GM13977 (cell line): ENCODE measurements at regions not wholly inside any gene's neighbourhood (a gene's known extent, or its start where the extent isn't known, plus 50 kb on each side); places are given as distances from the start of the nearest gene placed in this dataset.

Experiments used
- DNase-seq: peaks from one replicate; pipeline ENCODE4 v3.0.0; 2012; ENCODE audit warnings: low spot score
- in situ Hi-C: fragments of 300-500 bp; cut with MboI; formaldehyde crosslinking; loops from one replicate; pipeline ENCODE4 v1.12.0; 2022; ENCODE audit warnings: low sequenced_read_pairs, low pct_unique_long_range_greater_than_20kb, mixed read lengths, inconsistent platforms; ENCODE audit not compliant: unreplicated experiment
- TF ChIP-seq, protein P1 (sequence below): IDR thresholded peaks from 2 replicates; pipeline ENCODE4 v1.5.1; 2012; ENCODE audit warnings: mild to moderate bottlenecking, control low read depth; ENCODE audit not compliant: insufficient read depth; ENCODE audit errors: extremely low read depth, missing control alignments

DNA sequence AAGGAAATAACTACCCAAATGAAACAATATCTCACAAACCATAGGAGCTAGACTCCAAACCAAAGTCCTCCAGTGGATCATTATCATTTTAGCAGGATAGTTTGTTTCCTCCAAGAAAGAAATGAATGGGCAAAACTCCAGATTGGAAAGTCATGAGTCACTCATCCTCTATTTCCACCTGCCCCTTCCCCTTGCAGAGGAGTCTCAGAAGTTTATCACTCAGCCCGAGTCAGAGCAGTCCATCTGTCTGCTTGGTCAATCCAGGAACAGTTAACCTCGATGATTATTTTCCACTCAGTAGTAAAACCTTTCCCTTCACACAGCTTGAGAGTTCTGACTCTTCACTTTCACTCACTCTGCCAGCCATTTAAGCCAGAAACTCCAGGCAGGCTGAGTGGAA lies 462.2 kb downstream of the BCL11A start:
- DNase-seq: no peak
- in situ Hi-C loops: no loop called here

DNA sequence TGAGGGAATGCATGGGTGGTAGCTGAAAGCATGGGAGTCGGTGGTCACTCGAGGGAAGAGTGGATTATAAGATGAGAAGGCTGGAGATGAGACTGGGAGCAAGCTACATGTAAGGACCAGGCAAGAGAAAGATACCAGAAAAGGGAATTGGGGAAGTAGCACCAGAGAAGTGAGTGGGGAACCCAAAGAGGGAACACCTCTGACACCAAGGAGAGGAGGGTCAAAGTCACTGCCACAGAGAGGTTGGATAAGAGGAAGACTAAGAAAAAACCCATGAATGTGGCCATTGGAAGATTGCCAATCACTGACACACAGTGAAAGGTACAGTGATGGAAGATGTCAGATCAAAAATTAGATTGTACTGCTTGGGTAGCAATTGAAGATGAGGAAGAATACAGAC lies 473.9 kb downstream of the BCL11A start:
- TF ChIP-seq, protein P1, sequence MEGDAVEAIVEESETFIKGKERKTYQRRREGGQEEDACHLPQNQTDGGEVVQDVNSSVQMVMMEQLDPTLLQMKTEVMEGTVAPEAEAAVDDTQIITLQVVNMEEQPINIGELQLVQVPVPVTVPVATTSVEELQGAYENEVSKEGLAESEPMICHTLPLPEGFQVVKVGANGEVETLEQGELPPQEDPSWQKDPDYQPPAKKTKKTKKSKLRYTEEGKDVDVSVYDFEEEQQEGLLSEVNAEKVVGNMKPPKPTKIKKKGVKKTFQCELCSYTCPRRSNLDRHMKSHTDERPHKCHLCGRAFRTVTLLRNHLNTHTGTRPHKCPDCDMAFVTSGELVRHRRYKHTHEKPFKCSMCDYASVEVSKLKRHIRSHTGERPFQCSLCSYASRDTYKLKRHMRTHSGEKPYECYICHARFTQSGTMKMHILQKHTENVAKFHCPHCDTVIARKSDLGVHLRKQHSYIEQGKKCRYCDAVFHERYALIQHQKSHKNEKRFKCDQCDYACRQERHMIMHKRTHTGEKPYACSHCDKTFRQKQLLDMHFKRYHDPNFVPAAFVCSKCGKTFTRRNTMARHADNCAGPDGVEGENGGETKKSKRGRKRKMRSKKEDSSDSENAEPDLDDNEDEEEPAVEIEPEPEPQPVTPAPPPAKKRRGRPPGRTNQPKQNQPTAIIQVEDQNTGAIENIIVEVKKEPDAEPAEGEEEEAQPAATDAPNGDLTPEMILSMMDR: no peak
- DNase-seq: no peak
- in situ Hi-C loops: no loop called here

More for the DNA sequence above, 462.2 kb downstream of the BCL11A start:
- TF ChIP-seq, protein P1: no peak

DNA sequence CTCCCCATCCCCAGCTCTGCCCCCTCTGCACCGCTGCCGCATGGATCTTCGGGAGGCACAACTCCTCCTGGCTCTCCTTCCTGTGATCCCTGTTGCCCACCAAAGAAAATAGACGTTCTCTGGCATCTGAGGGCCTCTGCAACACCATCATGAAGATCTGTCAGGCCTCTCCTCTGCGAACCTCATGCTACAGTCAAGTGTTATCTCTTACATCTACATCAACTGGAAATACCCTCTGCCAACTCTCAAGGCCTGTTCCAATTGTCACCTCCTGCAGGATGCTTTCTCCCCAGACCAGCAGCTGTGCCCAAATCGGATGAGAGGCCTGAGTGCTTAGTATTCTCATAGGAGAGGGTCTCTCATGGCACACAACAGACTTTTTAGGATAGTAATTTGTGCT lies 478.4 kb downstream of the BCL11A start:
- in situ Hi-C loops: no loop called here
- TF ChIP-seq, protein P1: no peak
- no peak for DNase-seq

DNA sequence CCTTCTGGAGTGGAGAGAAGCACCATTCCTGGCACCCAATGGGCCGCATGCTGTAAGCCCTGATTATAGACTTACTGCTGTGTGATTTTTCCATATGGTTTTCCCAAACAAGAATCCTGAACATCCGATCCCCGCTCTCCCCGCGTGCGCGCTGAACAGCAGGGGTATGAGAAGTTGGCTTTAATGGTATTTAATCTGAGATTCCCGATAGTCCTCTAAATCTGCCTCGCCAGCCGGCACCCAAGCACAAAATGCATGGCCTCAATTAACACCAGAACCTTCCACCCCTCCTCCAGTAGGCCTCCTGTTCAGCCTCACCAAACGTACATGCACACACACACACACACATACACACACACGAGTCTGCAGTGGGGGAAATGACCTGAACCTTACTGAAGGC lies 480.3 kb downstream of the BCL11A start:
- TF ChIP-seq, protein P1: no peak
- DNase-seq: no peak
- in situ Hi-C loops: no loop called here

DNA sequence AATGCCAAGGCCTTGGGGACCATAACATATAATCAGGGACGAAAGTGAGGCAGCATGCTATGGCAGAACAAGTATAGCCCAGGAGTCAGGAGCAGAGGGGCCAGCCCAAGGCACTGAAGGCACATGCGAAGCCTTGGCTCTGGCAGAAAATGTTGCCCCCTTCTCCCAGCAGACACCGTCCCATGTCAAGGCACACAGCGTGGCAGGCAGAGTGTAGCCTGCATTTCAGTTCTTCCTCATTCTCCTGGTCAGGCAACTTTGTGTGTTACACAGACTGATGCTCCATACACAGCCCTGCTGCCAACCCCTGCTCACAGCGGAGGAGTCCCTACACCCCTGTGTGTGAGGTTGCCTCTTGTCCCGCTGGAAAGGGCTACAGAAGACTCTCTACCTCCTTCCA lies 480.8 kb downstream of the BCL11A start:
- in situ Hi-C loops: no loop called here
- TF ChIP-seq, protein P1: no peak
- DNase-seq: no peak

DNA sequence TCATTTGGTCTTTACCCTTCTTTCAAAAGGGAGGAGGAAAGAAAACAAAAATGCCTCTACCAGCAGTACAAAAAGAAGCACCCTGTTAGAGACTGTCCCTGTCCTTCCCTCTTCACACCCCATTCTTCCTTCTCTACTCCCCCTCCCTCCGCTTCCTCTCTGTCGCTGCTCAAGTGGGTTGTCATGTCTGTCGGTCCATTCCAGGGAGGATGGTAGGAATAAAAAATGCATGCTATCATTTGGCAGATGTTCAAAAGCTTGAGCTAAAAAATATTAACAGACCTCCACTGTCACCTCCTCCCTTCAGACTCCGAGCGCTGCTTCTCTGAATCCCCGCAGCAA lies 482.0 kb downstream of the BCL11A start:
- TF ChIP-seq, protein P1: no peak
- no peak for DNase-seq
- in situ Hi-C loops: no loop called here

DNA sequence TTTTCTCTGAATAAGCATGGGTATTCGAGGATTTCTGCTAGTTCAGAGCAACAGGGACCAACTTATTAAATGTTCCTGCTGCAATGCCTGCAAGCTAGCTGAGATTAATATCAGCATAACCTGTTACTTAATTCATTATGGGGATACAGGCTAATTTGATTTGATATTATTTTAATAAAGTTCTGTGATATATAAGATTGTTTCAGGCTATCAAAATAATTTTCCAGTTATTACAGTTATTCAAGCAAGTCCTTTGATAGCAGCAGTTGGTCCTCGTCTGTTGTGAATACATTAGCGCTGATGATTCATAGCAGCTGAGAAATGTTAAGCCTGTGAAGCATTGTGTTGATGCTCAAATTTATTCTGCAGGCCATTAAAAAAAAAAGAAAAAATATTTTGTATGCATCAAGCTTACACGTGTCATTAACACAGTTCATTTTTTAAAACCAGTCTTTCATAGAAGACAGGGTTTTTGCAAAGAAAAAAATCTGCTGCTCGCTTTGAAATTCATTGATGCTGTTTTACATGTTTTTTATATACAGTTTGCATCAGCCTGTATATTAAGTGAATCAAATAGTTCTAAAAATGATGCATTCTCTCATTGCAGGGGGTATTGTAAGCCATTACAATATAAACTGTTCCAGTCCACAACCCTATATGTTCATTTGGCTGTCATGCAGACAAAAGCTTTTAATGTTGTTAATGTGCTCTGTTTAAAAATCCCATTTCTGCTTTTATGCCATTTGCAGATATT lies 482.5 kb downstream of the BCL11A start:
- no peak for DNase-seq

More for the DNA sequence above, 482.5 kb downstream of the BCL11A start:
- in situ Hi-C loops: no loop called here
- TF ChIP-seq, protein P1: no peak
